DND-41 (cell line): ENCODE measurements at regions not wholly inside any gene's neighbourhood (a gene's known extent, or its start where the extent isn't known, plus 50 kb on each side); places are given as distances from the start of the nearest gene placed in this dataset.

Source experiments
- ATAC-seq: fragments of 200-7000 bp; cut with Tn5 transposase; 3 replicates; pipeline ENCODE4 v1.9.1; 2021; ENCODE audit warnings: low read depth; ENCODE audit not compliant: insufficient read depth
- DNase-seq: peaks from one replicate; pipeline ENCODE4 v3.0.0-alpha.2; 2020
- H2AFZ ChIP-seq: 2 replicates; pipeline ENCODE4 v1.6.0; 2012; ENCODE audit warnings: low read depth, low read length
- H3K27ac ChIP-seq: 2 replicates; pipeline ENCODE4 v1.5.1; 2012; ENCODE audit warnings: low read length, inconsistent platforms
- H3K27me3 ChIP-seq: fragments of 200-600 bp; sonication (generic); 2 replicates; pipeline ENCODE4 v1.6.0; 2012; ENCODE audit warnings: low read length, mild to moderate bottlenecking, inconsistent platforms; ENCODE audit not compliant: insufficient read depth, poor library complexity
- H3K36me3 ChIP-seq: 2 replicates; pipeline ENCODE4 v1.5.1; 2012; ENCODE audit warnings: low read length, inconsistent platforms; ENCODE audit not compliant: insufficient read depth
- H3K4me1 ChIP-seq: 2 replicates; pipeline ENCODE4 v1.5.1; 2012; ENCODE audit warnings: mild to moderate bottlenecking, low read length; ENCODE audit not compliant: insufficient read depth
- H3K4me2 ChIP-seq: 2 replicates; pipeline ENCODE4 v1.6.0; 2012; ENCODE audit warnings: mild to moderate bottlenecking, moderate library complexity, low read length, inconsistent platforms; ENCODE audit not compliant: insufficient read depth
- H3K4me3 ChIP-seq, 2 experiments: fragments of 200-600 bp in 1 of 2; shearing (Covaris generic) in 1 of 2; 2 replicates each; pipeline ENCODE4 v1.5.1; 2012 to 2016; ENCODE audit warnings: inconsistent platforms in 2 of 2, low read length in 2 of 2, mild to moderate bottlenecking in 2 of 2, low read depth in 1 of 2, moderate library complexity in 1 of 2
- H3K79me2 ChIP-seq: 2 replicates; pipeline ENCODE4 v1.6.0; 2012; ENCODE audit warnings: low read length, inconsistent platforms; ENCODE audit not compliant: insufficient read depth
- H3K9ac ChIP-seq: 2 replicates; pipeline ENCODE4 v1.6.0; 2012; ENCODE audit warnings: low read depth, mild to moderate bottlenecking, inconsistent platforms, low read length, moderate library complexity
- H3K9me3 ChIP-seq: 2 replicates; pipeline ENCODE4 v1.5.1; 2012; ENCODE audit warnings: low read length, moderate library complexity, mild to moderate bottlenecking, inconsistent platforms; ENCODE audit not compliant: insufficient read depth, severe bottlenecking
- H4K20me1 ChIP-seq: 2 replicates; pipeline ENCODE4 v1.6.0; 2012; ENCODE audit warnings: low read length; ENCODE audit not compliant: insufficient read depth
- CTCF ChIP-seq: IDR thresholded peaks from 2 replicates; pipeline ENCODE4 v1.5.1; 2012; ENCODE audit warnings: borderline replicate concordance, low read length, moderate library complexity, mild to moderate bottlenecking; ENCODE audit not compliant: poor library complexity, severe bottlenecking; ENCODE audit errors: extremely low read depth
- EZH2 ChIP-seq: IDR thresholded peaks from 3 replicates; pipeline ENCODE4 v1.6.1; 2012; ENCODE audit warnings: borderline replicate concordance, low read depth, mild to moderate bottlenecking, moderate library complexity, low read length, inconsistent platforms; ENCODE audit not compliant: severe bottlenecking

- no peaks in the 10 kb centered on the region for H3K79me2 ChIP-seq
- no peak for ATAC-seq
These were observed 2549.4 kb downstream of the PCDH9 start for GRCh38 chr13:64680739-64681138.

GRCh38 chr13:64675255-64675892, 2554.8 kb downstream of the PCDH9 start:
- Histone ChIP-seq H3K9ac (no peak overlapping the region), H4K20me1 (no peaks in the 10 kb centered on the region), H3K4me2 (no peak overlapping the region), H3K36me3 (no peaks in the 10 kb centered on the region), H3K4me3 (no peak overlapping the region), H2AFZ (no peak overlapping the region; the same call in 1 of the 2 replicates), H3K9me3 (no peaks in the 10 kb centered on the region), H3K27ac (no peak overlapping the region), H3K79me2 (no peaks in the 10 kb centered on the region), H3K4me1 (no peaks in the 10 kb centered on the region), H3K27me3 (no peaks in the 10 kb centered on the region)
- TF ChIP-seq CTCF (no peak), EZH2 (no peak)
- ATAC-seq = no peak
- no peak for DNase-seq

More at GRCh38 chr13:64680739-64681138, 2549.4 kb downstream of the PCDH9 start:
- Histone ChIP-seq H3K9ac (no peak overlapping the region), H3K4me2 (no peak overlapping the region), H3K36me3 (no peaks in the 10 kb centered on the region), H3K27me3 (no peaks in the 10 kb centered on the region), H4K20me1 (no peaks in the 10 kb centered on the region), H3K4me1 (no peaks in the 10 kb centered on the region), H3K9me3 (no peaks in the 10 kb centered on the region), H3K4me3 (no peak overlapping the region), H3K27ac (no peak overlapping the region), H2AFZ (no peak overlapping the region)
- TF ChIP-seq EZH2 (no peak), CTCF (no peak)
- no peak for DNase-seq

GRCh38 chr13:64674126-64674525, 2556.0 kb downstream of the PCDH9 start:
- Histone ChIP-seq H3K4me2 (no peak overlapping the region), H3K9ac (no peak overlapping the region), H3K36me3 (no peaks in the 10 kb centered on the region), H3K79me2 (no peaks in the 10 kb centered on the region), H3K4me3 (no peak overlapping the region), H2AFZ (no peak overlapping the region), H4K20me1 (no peaks in the 10 kb centered on the region), H3K4me1 (no peaks in the 10 kb centered on the region), H3K27me3 (no peaks in the 10 kb centered on the region), H3K27ac (no peak overlapping the region), H3K9me3 (no peaks in the 10 kb centered on the region)
- TF ChIP-seq EZH2 (no peak), CTCF (no peak)
- no peak for DNase-seq
- no peak for ATAC-seq
